DND-41 (cell line): ENCODE measurements at regions not wholly inside any gene's neighbourhood (a gene's known extent, or its start where the extent isn't known, plus 50 kb on each side); places are given as distances from the start of the nearest gene placed in this dataset.

Experiments used
- CTCF ChIP-seq: IDR thresholded peaks from 2 replicates; pipeline ENCODE4 v1.5.1; 2012; ENCODE audit warnings: borderline replicate concordance, low read length, moderate library complexity, mild to moderate bottlenecking; ENCODE audit not compliant: poor library complexity, severe bottlenecking; ENCODE audit errors: extremely low read depth
- EZH2 ChIP-seq: IDR thresholded peaks from 3 replicates; pipeline ENCODE4 v1.6.1; 2012; ENCODE audit warnings: borderline replicate concordance, low read depth, mild to moderate bottlenecking, moderate library complexity, low read length, inconsistent platforms; ENCODE audit not compliant: severe bottlenecking

DNA sequence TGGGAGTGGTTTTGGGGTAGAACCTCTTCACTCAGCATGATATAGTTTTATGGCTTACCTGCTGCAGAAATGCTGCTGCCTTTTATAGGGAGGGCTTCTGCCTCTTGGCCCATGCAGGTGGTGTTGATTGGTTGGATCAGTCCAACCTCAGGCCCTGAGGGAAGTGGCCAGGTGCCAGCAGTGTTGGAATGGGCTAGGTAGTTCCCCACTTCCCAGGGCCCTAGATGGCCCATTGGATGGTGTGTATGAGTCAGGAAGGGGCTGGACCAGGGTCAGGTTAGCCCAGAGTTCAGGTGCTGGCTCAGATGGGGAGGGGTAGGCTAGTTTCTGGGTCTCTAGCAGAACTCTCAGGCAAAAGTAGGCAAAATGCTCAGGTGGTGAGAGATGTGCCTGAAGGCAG lies 455.5 kb downstream of the CCSER2 start:
- TF ChIP-seq EZH2 (no peak), CTCF (no peak)
